HG02885 (cell line): ENCODE measurements at regions not wholly inside any gene's neighbourhood (a gene's known extent, or its start where the extent isn't known, plus 50 kb on each side); places are given as distances from the start of the nearest gene placed in this dataset.

ENCODE experiments used
- ATAC-seq: cut with Tn5 transposase; IDR thresholded peaks from one replicate; pipeline ENCODE4 v1.9.1; 2021; ENCODE audit warnings: mild to moderate bottlenecking; ENCODE audit not compliant: unreplicated experiment, poor library complexity

DNA sequence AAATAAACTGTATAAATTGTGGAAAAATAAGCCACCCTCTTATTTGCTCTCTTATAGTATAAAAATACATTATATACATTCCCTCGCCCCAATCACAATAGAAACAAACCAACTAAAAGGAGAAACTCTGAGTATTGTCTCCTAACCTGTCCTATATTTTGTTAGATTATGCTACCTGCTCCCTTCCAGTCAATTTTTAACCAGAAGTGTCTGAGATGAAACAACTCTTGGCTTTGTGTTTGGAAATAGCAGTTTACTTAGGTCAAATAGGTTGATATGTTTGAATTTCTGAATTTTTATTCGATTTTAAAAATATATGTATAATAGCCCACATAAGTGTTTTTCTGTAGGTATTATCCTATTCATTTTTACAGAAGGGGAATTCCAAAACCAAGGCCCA, 475.0 kb upstream of the ZNF462 start:
- ATAC-seq = no peak

DNA sequence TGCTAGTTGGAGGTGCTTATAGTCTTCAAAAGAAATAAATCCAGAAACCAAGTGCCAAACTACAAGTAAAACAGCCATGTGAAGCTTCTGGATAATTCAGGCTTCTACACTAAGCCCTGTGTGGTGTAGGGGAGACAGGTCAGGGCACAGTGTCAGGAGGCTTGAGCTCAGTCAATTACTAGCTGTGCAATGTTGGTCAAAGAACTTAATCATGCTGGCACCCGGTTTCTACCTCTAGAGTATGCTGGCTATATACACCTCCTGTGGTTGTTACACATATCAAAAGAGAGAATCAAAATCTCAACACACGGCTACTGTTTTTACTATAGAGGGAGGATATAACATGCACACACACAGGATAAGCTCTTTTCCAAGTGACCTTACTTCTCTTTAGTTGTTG, 469.7 kb upstream of the ZNF462 start:
- ATAC-seq = no peak

GRCh38 chr9:106400170-106400569, 462.8 kb upstream of the ZNF462 start:
- ATAC-seq = no peak

GRCh38 chr9:106400950-106401349, 462.0 kb upstream of the ZNF462 start:
- no peak for ATAC-seq

DNA sequence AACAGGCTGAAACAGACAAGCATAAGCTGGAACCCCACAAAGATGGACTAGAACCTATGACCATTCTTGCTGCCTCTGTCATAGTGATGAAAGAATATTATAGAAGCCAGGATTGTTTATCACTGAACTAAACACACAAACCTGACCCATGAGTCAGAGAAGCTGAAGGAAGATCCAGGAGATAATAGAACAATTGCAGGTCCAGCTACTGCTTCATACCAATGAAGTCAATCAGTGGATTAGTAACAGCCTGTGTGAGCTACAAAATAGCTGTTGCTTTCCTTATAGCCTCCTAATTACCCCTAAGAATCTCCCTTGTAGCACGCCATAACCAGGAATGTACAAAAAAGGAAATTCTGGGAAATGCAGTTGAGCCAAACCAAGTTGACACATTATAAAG, 459.9 kb upstream of the ZNF462 start:
- ATAC-seq = no peak

GRCh38 chr9:106404137-106404536, 458.8 kb upstream of the ZNF462 start:
- ATAC-seq = no peak

DNA sequence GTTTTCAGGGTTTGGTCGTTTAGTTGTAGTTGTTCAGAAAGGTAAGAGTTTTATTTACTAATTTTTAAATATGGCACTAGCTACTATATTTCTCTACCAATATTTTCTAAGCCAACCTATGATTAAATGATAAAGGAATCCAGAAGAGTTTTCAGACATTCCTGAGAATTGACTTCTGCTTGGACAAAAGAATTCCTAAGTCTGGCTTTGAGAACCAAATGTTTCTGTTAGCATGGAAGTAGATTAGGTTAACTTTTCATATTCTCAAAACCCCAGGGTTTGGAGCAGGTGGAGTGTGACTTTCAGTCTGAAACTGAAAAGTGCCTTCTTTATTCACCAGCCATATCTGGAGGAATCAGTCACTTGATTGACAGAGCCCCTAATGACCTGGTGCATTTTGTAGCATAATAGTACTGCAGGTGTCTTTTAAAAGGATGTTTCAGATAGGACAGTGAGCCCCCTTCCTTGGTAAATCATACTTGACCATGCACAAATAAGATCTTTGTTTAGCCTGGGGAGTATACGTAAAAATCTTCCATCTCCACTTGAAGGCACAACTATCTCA, 457.0 kb upstream of the ZNF462 start:
- no peak for ATAC-seq

- ATAC-seq = no peak
Measured at GRCh38 chr9:106414042-106414441, 448.9 kb upstream of the ZNF462 start.

GRCh38 chr9:106417685-106418084, 445.3 kb upstream of the ZNF462 start:
- ATAC-seq = peak; percentile 46

- no peak for ATAC-seq
Measured at GRCh38 chr9:106419829-106420228, 443.1 kb upstream of the ZNF462 start.

DNA sequence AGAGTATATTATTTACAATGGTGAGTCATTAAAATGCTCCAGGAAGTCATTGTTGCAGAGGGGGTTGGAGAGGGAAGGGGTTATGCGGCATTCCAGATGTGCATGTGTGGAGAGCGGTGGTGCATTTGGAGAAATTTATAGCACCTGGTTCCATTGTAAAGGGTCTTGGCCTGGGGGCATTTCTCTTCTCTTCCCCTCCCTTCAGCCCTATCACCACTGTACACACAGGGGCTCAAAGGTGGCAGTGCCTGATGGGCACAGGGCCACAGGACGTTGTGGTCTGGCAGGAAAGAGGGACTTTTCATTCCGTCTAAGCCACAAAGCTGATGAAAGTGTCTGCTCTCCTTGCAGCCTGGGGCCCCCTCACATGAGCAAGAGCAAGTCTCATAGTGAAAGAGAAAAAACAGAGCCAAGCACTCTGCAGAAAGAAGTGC, 442.4 kb upstream of the ZNF462 start:
- peak; percentile 66 for ATAC-seq

DNA sequence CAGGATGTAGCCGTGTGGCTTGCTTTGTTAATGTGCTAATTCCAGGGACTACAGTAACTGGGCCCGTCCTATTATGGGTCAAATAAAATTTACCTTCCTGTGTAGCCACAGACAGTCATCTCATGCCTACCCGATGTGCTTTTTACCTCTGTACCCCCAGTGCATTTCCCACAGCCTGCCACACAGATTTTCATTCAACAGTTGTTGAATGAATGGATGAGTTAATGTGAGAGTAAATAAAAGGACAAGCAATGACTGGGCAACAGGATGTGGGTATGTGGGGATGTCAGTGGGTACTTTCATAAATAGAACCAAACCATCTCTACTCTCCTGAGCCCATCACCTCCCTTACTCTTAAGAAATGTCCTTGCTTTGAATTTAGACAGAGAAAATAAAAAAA, 441.2 kb upstream of the ZNF462 start:
- ATAC-seq = peak; percentile 38

DNA sequence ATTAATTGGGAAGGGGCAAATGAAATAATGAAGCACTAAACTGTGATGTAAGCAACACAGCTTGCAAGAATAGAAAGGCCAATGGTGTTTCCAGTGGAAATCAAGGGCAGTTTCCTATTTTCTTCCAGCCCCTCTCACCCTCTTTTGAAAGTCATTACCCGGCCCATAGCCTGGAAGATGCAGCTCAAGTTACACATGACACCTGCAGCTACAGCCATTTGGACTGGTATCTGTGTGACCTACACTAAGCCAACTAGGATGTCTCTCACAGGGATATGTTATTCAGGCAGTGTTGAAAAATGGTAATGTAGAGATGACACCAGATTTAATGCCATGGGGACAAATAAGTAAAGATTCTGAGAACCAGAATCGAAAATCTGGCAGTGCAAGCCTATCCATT, 439.4 kb upstream of the ZNF462 start:
- ATAC-seq = no peak

DNA sequence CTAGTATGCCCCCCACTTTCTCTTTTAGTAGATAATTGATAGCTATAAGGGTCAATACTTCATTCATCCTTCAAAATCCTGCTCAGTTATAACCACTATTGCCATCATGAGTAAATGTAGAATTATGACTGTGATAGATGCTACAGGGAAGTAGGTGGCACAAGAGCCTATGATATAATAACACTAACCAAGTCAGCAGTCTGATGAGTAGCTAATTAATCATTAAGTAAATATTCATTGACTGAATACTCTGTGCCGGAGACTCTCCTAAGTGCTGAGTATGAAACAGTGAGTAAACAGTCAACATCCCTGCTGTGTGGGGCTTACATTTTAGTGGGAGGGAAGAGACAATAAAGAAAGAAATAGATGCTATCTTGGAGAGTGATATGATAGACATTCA, 430.3 kb upstream of the ZNF462 start:
- ATAC-seq = no peak

DNA sequence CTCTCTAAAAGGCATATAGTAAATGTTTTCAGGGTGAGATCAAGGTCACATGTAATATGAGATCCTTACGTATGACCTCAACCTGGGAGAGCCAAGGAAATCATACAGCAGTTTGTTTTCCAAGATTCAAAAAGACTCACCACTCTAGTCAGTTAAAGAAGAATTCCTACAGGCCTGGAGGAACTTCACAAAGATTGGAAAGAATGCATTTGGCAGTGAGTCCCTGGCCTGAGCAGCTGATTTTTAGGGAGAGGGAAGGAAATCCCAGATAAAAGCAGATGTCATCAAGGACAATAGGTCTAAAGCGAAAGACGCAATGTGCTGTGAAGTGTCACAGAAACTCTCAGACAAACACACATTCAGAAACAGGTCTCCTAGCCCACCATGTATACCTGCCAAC, 424.0 kb upstream of the ZNF462 start:
- no peak for ATAC-seq

DNA sequence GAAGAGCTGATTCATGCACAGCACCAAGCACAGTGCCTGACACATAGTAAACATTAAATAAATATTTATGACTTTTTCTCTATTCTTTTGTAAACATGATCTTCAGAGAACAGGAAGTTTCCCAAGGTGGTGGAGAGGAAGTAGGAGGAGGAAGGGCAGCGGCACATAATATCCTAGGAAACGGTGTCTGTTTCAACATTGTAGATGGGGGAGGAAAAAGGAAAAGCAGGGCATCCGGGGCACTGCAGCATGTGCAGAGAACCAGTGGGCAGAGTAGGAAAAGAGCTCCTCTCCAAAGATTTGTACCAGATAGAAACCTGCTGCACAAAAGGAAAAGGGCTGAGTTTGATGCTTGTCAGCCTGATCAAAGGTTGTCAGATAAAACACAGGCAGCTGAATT, 421.7 kb upstream of the ZNF462 start:
- ATAC-seq = no peak

DNA sequence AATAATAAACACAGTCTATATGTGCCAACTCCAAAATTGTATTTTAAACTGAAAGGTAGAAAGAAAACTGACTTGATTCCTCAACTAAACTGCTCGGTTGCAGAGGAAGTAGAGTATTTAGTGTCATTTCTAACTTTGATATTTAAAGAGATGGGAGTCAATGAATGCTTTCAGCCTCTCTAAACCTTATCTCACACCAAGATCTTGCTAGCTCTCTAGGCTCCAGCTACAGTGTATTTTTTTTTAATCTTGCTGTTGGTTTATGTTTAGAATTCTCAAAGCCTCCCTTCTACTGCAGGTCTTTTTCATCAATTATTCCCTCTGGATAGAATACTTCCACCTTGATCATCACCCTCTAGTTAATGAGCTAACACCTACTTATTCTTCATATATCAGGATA, 419.4 kb upstream of the ZNF462 start:
- ATAC-seq = no peak

DNA sequence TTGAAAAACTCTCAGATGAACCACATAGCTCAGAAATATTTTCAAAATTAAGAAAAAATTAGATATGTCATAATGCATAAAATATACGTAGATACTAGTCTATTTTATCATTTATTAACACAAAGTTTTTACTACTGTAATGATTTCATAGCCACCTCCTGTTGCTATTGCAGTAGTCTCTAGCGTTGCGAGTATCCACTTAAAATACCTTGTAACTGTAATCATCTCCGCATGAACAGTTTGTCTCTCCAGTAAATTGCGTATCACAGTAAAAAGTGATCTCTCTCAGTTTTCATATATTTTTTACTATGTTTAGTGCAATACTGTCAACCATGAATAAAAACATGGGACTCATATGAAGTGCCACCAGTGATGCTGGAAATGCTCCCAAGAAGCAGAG, 417.9 kb upstream of the ZNF462 start:
- ATAC-seq = no peak

- ATAC-seq = no peak
Measured at GRCh38 chr9:106449336-106449927, 413.5 kb upstream of the ZNF462 start.

DNA sequence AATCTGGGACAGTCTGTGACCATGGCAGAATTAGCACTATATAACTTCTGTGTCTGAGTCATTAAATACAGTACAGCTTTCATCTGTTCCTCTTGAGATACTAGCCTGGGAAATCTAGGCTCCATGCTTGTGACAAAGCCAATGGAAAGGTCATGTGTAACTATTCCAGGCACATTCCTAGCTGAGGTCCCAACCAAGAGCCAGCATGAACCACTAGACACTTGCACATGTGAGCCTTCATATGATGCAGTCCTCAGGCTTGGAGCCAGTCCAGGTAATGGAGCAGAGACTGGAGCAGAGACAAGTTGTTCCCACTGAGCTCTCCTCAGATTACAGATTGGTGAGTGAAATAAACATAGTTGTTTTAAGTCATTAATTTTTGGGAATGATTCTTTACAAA, 412.4 kb upstream of the ZNF462 start:
- no peak for ATAC-seq

DNA sequence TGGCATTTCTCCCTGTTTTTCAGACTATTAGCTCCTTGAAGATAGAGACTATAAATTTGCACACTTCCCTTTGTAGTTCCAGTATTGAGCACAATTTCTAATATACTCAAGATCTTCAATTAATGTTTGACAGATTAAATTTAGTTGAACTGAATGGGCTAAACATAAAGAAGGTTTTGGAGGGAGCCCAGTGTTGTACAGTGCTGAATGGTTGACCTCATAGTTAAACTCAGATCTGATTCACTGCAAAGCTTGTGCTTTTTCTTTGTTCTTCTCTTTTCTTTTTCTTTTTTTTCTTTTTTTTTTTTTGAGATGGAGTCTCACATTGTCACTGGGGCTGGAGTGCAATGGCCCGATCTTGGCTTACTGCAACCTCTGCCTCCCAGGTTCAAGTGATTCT, 411.7 kb upstream of the ZNF462 start:
- ATAC-seq = no peak

DNA sequence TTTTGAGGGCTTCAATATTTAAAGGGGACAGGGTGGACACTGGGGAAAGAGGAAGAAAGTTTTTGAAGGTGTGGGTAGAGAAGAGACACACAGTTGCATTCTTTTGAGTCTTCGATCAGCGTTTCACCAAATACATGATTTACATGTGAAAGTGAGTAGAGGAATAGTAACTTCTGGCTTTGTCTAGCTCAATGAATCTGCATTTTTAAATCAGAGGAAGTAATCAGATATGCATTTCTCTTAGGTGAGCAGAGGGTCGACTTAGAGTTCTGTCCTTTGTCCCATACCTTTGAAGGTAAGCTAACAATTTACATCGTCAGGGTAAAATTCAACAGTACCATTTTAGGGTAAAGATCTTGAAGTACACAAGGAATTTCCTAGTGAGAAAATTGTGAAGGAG, 406.4 kb upstream of the ZNF462 start:
- no peak for ATAC-seq
